ENCODE measurements at regions not wholly inside any gene's neighbourhood (a gene's known extent, or its start where the extent isn't known, plus 50 kb on each side); places are given as distances from the start of the nearest gene placed in this dataset.
"Not testable (repeated sequence)": the region's sequence is repeated elsewhere in the genome, so short reads cannot be mapped to it uniquely, and the experiment has no call there.

- H3K79me2 ChIP-seq (ENCODE audit: control insufficient read depth, insufficient read depth, low read length); DNase-seq (ENCODE audit: low read depth, low spot score); H3K27me3 ChIP-seq (ENCODE audit: control insufficient read depth, extremely low read depth, insufficient read depth, low read length); H3K27ac ChIP-seq (ENCODE audit: control insufficient read depth, insufficient read depth, low read length); H4K20me1 ChIP-seq (ENCODE audit: control insufficient read depth, extremely low read depth, insufficient read depth, low read length); H3K9me3 ChIP-seq (ENCODE audit: control insufficient read depth, low read depth, low read length); dilution Hi-C loops (cut with MboI; ENCODE audit: extremely low pct_ligation_motif_present, low sequenced_read_pairs); H3K9ac ChIP-seq (ENCODE audit: control insufficient read depth, extremely low read depth, insufficient read depth, low read length); H3K4me3 ChIP-seq (ENCODE audit: control insufficient read depth in 2 of 3, extremely low read depth in 1 of 3, insufficient read depth in 2 of 3, low read depth in 1 of 3, low read length in 3 of 3); H3K4me2 ChIP-seq (ENCODE audit: control insufficient read depth, extremely low read depth, insufficient read depth, low read depth, low read length); H3K4me1 ChIP-seq (ENCODE audit: control insufficient read depth, extremely low read depth, insufficient read depth, low read length); H3K36me3 ChIP-seq (ENCODE audit: control insufficient read depth in 2 of 2, extremely low read depth in 1 of 2, insufficient read depth in 2 of 2, low read length in 2 of 2); H2AFZ ChIP-seq (ENCODE audit: control insufficient read depth, low read length); FAIRE-seq; H3K9me1 ChIP-seq (ENCODE audit: control insufficient read depth, extremely low read depth, insufficient read depth, low read length): not testable (repeated sequence)
Observed at GRCh38 chr9:67136376-67136775, 144.0 kb upstream of the SPATA31A3 start.

GRCh38 chr9:67133124-67133523 is 140.8 kb upstream of the SPATA31A3 start:
- H3K4me2 ChIP-seq (ENCODE audit: control insufficient read depth, extremely low read depth, insufficient read depth, low read depth, low read length); H3K27ac ChIP-seq (ENCODE audit: control insufficient read depth, insufficient read depth, low read length); H3K79me2 ChIP-seq (ENCODE audit: control insufficient read depth, insufficient read depth, low read length); dilution Hi-C loops (cut with MboI; ENCODE audit: extremely low pct_ligation_motif_present, low sequenced_read_pairs); H3K4me3 ChIP-seq (ENCODE audit: control insufficient read depth in 2 of 3, extremely low read depth in 1 of 3, insufficient read depth in 2 of 3, low read depth in 1 of 3, low read length in 3 of 3); H3K36me3 ChIP-seq (ENCODE audit: control insufficient read depth in 2 of 2, extremely low read depth in 1 of 2, insufficient read depth in 2 of 2, low read length in 2 of 2); H3K4me1 ChIP-seq (ENCODE audit: control insufficient read depth, extremely low read depth, insufficient read depth, low read length); H3K9me3 ChIP-seq (ENCODE audit: control insufficient read depth, low read depth, low read length); FAIRE-seq; H3K27me3 ChIP-seq (ENCODE audit: control insufficient read depth, extremely low read depth, insufficient read depth, low read length); H4K20me1 ChIP-seq (ENCODE audit: control insufficient read depth, extremely low read depth, insufficient read depth, low read length); DNase-seq (ENCODE audit: low read depth, low spot score); H3K9ac ChIP-seq (ENCODE audit: control insufficient read depth, extremely low read depth, insufficient read depth, low read length); H2AFZ ChIP-seq (ENCODE audit: control insufficient read depth, low read length); H3K9me1 ChIP-seq (ENCODE audit: control insufficient read depth, extremely low read depth, insufficient read depth, low read length): not testable (repeated sequence)

GRCh38 chr9:67116761-67117160 is 124.4 kb upstream of the SPATA31A3 start:
- H3K9ac ChIP-seq (ENCODE audit: control insufficient read depth, extremely low read depth, insufficient read depth, low read length); H3K79me2 ChIP-seq (ENCODE audit: control insufficient read depth, insufficient read depth, low read length); H3K4me3 ChIP-seq (ENCODE audit: control insufficient read depth in 2 of 3, extremely low read depth in 1 of 3, insufficient read depth in 2 of 3, low read depth in 1 of 3, low read length in 3 of 3); H4K20me1 ChIP-seq (ENCODE audit: control insufficient read depth, extremely low read depth, insufficient read depth, low read length); H3K27me3 ChIP-seq (ENCODE audit: control insufficient read depth, extremely low read depth, insufficient read depth, low read length); FAIRE-seq; H3K4me2 ChIP-seq (ENCODE audit: control insufficient read depth, extremely low read depth, insufficient read depth, low read depth, low read length); H3K27ac ChIP-seq (ENCODE audit: control insufficient read depth, insufficient read depth, low read length); H3K36me3 ChIP-seq (ENCODE audit: control insufficient read depth in 2 of 2, extremely low read depth in 1 of 2, insufficient read depth in 2 of 2, low read length in 2 of 2); dilution Hi-C loops (cut with MboI; ENCODE audit: extremely low pct_ligation_motif_present, low sequenced_read_pairs); H2AFZ ChIP-seq (ENCODE audit: control insufficient read depth, low read length); DNase-seq (ENCODE audit: low read depth, low spot score); H3K9me1 ChIP-seq (ENCODE audit: control insufficient read depth, extremely low read depth, insufficient read depth, low read length); H3K9me3 ChIP-seq (ENCODE audit: control insufficient read depth, low read depth, low read length); H3K4me1 ChIP-seq (ENCODE audit: control insufficient read depth, extremely low read depth, insufficient read depth, low read length): not testable (repeated sequence)

- H3K4me3 ChIP-seq (ENCODE audit: control insufficient read depth in 2 of 3, extremely low read depth in 1 of 3, insufficient read depth in 2 of 3, low read depth in 1 of 3, low read length in 3 of 3); H3K9me3 ChIP-seq (ENCODE audit: control insufficient read depth, low read depth, low read length); H3K4me2 ChIP-seq (ENCODE audit: control insufficient read depth, extremely low read depth, insufficient read depth, low read depth, low read length); H3K27ac ChIP-seq (ENCODE audit: control insufficient read depth, insufficient read depth, low read length); H3K27me3 ChIP-seq (ENCODE audit: control insufficient read depth, extremely low read depth, insufficient read depth, low read length); dilution Hi-C loops (cut with MboI; ENCODE audit: extremely low pct_ligation_motif_present, low sequenced_read_pairs); H3K4me1 ChIP-seq (ENCODE audit: control insufficient read depth, extremely low read depth, insufficient read depth, low read length); H3K9me1 ChIP-seq (ENCODE audit: control insufficient read depth, extremely low read depth, insufficient read depth, low read length); H3K9ac ChIP-seq (ENCODE audit: control insufficient read depth, extremely low read depth, insufficient read depth, low read length); FAIRE-seq; H4K20me1 ChIP-seq (ENCODE audit: control insufficient read depth, extremely low read depth, insufficient read depth, low read length); H2AFZ ChIP-seq (ENCODE audit: control insufficient read depth, low read length); H3K79me2 ChIP-seq (ENCODE audit: control insufficient read depth, insufficient read depth, low read length); H3K36me3 ChIP-seq (ENCODE audit: control insufficient read depth in 2 of 2, extremely low read depth in 1 of 2, insufficient read depth in 2 of 2, low read length in 2 of 2); DNase-seq (ENCODE audit: low read depth, low spot score): not testable (repeated sequence)
Observed at GRCh38 chr9:67112148-67112547, 119.8 kb upstream of the SPATA31A3 start.

- H3K27me3 ChIP-seq (ENCODE audit: control insufficient read depth, extremely low read depth, insufficient read depth, low read length); H3K9me1 ChIP-seq (ENCODE audit: control insufficient read depth, extremely low read depth, insufficient read depth, low read length); H4K20me1 ChIP-seq (ENCODE audit: control insufficient read depth, extremely low read depth, insufficient read depth, low read length); H3K4me3 ChIP-seq (ENCODE audit: control insufficient read depth in 2 of 3, extremely low read depth in 1 of 3, insufficient read depth in 2 of 3, low read depth in 1 of 3, low read length in 3 of 3); H3K27ac ChIP-seq (ENCODE audit: control insufficient read depth, insufficient read depth, low read length); dilution Hi-C loops (cut with MboI; ENCODE audit: extremely low pct_ligation_motif_present, low sequenced_read_pairs); DNase-seq (ENCODE audit: low read depth, low spot score); FAIRE-seq; H3K36me3 ChIP-seq (ENCODE audit: control insufficient read depth in 2 of 2, extremely low read depth in 1 of 2, insufficient read depth in 2 of 2, low read length in 2 of 2); H3K9ac ChIP-seq (ENCODE audit: control insufficient read depth, extremely low read depth, insufficient read depth, low read length); H3K4me1 ChIP-seq (ENCODE audit: control insufficient read depth, extremely low read depth, insufficient read depth, low read length); H3K79me2 ChIP-seq (ENCODE audit: control insufficient read depth, insufficient read depth, low read length); H2AFZ ChIP-seq (ENCODE audit: control insufficient read depth, low read length); H3K4me2 ChIP-seq (ENCODE audit: control insufficient read depth, extremely low read depth, insufficient read depth, low read depth, low read length); H3K9me3 ChIP-seq (ENCODE audit: control insufficient read depth, low read depth, low read length): not testable (repeated sequence)
Observed at GRCh38 chr9:67111733-67112132, 119.4 kb upstream of the SPATA31A3 start.
